WTC11 (cell line): ENCODE measurements at regions not wholly inside any gene's neighbourhood (a gene's known extent, or its start where the extent isn't known, plus 50 kb on each side); places are given as distances from the start of the nearest gene placed in this dataset.

Source experiments
- ATAC-seq: fragments of 200-7000 bp; cut with Tn5 transposase; 2 replicates; pipeline ENCODE4 v1.10.0; 2021; ENCODE audit warnings: mild to moderate bottlenecking, moderate library complexity
- CTCF ChIA-PET: fragments of 300-600 bp; sonication (Branson Sonifier 250); formaldehyde crosslinking; loops from one replicate; lab custom pipeline; 2021; ENCODE audit warnings: antibody characterized with exemption; lab: Charles Lee
- POLR2A ChIA-PET: fragments of 350-600 bp; sonication (Branson Sonifier 250); formaldehyde crosslinking; loops from one replicate; lab custom pipeline; 2021; ENCODE audit warnings: antibody characterized with exemption; lab: Charles Lee
- DNase-seq: peaks from one replicate; pipeline ENCODE4 v3.0.0; 2021; ENCODE audit warnings: low spot score
- H3K27ac Mint-ChIP-seq: 2 replicates; pipeline ENCODE4 v1.8.0; 2021; ENCODE audit warnings: mixed read lengths
- H3K27me3 Mint-ChIP-seq: 2 replicates; pipeline ENCODE4 v1.8.0; 2021; ENCODE audit warnings: low read depth, mild to moderate bottlenecking, moderate library complexity, mixed read lengths
- H3K36me3 Mint-ChIP-seq: 2 replicates; pipeline ENCODE4 v1.8.0; 2021; ENCODE audit warnings: mixed read lengths
- H3K4me1 Mint-ChIP-seq: 2 replicates; pipeline ENCODE4 v1.8.0; 2022; ENCODE audit warnings: mixed read lengths
- H3K4me3 Mint-ChIP-seq: 2 replicates; pipeline ENCODE4 v1.8.0; 2021; ENCODE audit warnings: mild to moderate bottlenecking, moderate library complexity, mixed read lengths
- H3K9me3 Mint-ChIP-seq: 2 replicates; pipeline ENCODE4 v1.8.0; 2021; ENCODE audit warnings: mixed read lengths
- EMX1 ChIP-seq: fragments of 250-450 bp; sonication (Bioruptor Pico); IDR thresholded peaks from 2 replicates; pipeline ENCODE4 v1.8.0; 2021; ENCODE audit warnings: mild to moderate bottlenecking
- GRHL2 ChIP-seq: fragments of 250-450 bp; sonication (Bioruptor Pico); IDR thresholded peaks from 2 replicates; pipeline ENCODE4 v1.8.0; 2022; ENCODE audit warnings: mild to moderate bottlenecking, moderate library complexity; ENCODE audit not compliant: insufficient replicate concordance, severe bottlenecking
- JAZF1 ChIP-seq: fragments of 250-450 bp; sonication (Bioruptor Pico); IDR thresholded peaks from 2 replicates; pipeline ENCODE4 v1.9.0; 2021; ENCODE audit warnings: moderate library complexity, mild to moderate bottlenecking, inconsistent platforms
- JUN ChIP-seq: sonication (generic); formaldehyde crosslinking; IDR thresholded peaks from 2 replicates; pipeline ENCODE4 v1.8.0; 2023; ENCODE audit warnings: mild to moderate bottlenecking, missing genetic modification reagents
- NFE2L1 ChIP-seq: sonication (generic); formaldehyde crosslinking; IDR thresholded peaks from 2 replicates; pipeline ENCODE4 v1.8.1; 2023; ENCODE audit warnings: missing genetic modification reagents
- NFYB ChIP-seq: sonication (generic); formaldehyde crosslinking; conservative IDR thresholded peaks from 2 replicates; pipeline ENCODE4 v1.8.0; 2022; ENCODE audit warnings: low read depth, missing genetic modification reagents
- NR3C1 ChIP-seq: sonication (generic); formaldehyde crosslinking; conservative IDR thresholded peaks from 2 replicates; pipeline ENCODE4 v1.8.1; 2023; ENCODE audit warnings: low read depth, mild to moderate bottlenecking, missing genetic modification reagents
- PRRX2 ChIP-seq: fragments of 250-450 bp; sonication (Bioruptor Pico); IDR thresholded peaks from 2 replicates; pipeline ENCODE4 v1.8.0; 2021; ENCODE audit warnings: mild to moderate bottlenecking
- RELA ChIP-seq: sonication (generic); formaldehyde crosslinking; IDR thresholded peaks from 2 replicates; pipeline ENCODE4 v1.8.1; 2022; ENCODE audit warnings: missing genetic modification reagents, mild to moderate bottlenecking, borderline replicate concordance
- SMAD4 ChIP-seq: sonication (generic); formaldehyde crosslinking; IDR thresholded peaks from 2 replicates; pipeline ENCODE4 v1.8.0; 2022; ENCODE audit warnings: mild to moderate bottlenecking, missing genetic modification reagents
- SP1 ChIP-seq: sonication (generic); formaldehyde crosslinking; conservative IDR thresholded peaks from 2 replicates; pipeline ENCODE4 v1.8.1; 2022; ENCODE audit warnings: missing genetic modification reagents
- TCF7 ChIP-seq: sonication (generic); formaldehyde crosslinking; IDR thresholded peaks from 2 replicates; pipeline ENCODE4 v1.8.0; 2022; ENCODE audit warnings: mild to moderate bottlenecking, low read depth, missing genetic modification reagents, moderate library complexity
- TP53 ChIP-seq: sonication (generic); formaldehyde crosslinking; IDR thresholded peaks from 2 replicates; pipeline ENCODE4 v1.8.1; 2023; ENCODE audit warnings: mild to moderate bottlenecking, missing genetic modification reagents
- ZNF219 ChIP-seq: sonication (generic); formaldehyde crosslinking; IDR thresholded peaks from 2 replicates; pipeline ENCODE4 v1.8.0; 2023; ENCODE audit warnings: missing genetic modification reagents, mild to moderate bottlenecking, borderline replicate concordance
- ZNF263 ChIP-seq: sonication (generic); formaldehyde crosslinking; IDR thresholded peaks from 2 replicates; pipeline ENCODE4 v1.8.1; 2022; ENCODE audit warnings: low read depth, mild to moderate bottlenecking, moderate library complexity, missing genetic modification reagents
- ZNF317 ChIP-seq: sonication (generic); formaldehyde crosslinking; IDR thresholded peaks from 2 replicates; pipeline ENCODE4 v1.8.1; 2023; ENCODE audit warnings: low read depth, mild to moderate bottlenecking, moderate library complexity, missing genetic modification reagents, borderline replicate concordance
- TF ChIP-seq, protein P1 (sequence below): sonication (generic); formaldehyde crosslinking; IDR thresholded peaks from 2 replicates; pipeline ENCODE4 v1.8.0; 2022; ENCODE audit warnings: mild to moderate bottlenecking, missing genetic modification reagents
- TF ChIP-seq, protein P2 (sequence below): fragments of 250-450 bp; sonication (Bioruptor Pico); IDR thresholded peaks from 2 replicates; pipeline ENCODE4 v1.9.0; 2021; ENCODE audit warnings: mild to moderate bottlenecking, borderline replicate concordance
- TF ChIP-seq, protein P3 (sequence below): sonication (generic); formaldehyde crosslinking; IDR thresholded peaks from 2 replicates; pipeline ENCODE4 v1.8.1; 2022; ENCODE audit warnings: low read depth, missing genetic modification reagents, borderline replicate concordance
- TF ChIP-seq, protein P4 (sequence below): sonication (generic); formaldehyde crosslinking; IDR thresholded peaks from 2 replicates; pipeline ENCODE4 v1.8.1; 2023; ENCODE audit warnings: mild to moderate bottlenecking, missing genetic modification reagents, moderate library complexity
- TF ChIP-seq, protein P5 (sequence below): sonication (generic); formaldehyde crosslinking; IDR thresholded peaks from 2 replicates; pipeline ENCODE4 v1.8.1; 2023; ENCODE audit warnings: mild to moderate bottlenecking, missing genetic modification reagents
- TF ChIP-seq, protein P6 (sequence below): sonication (generic); formaldehyde crosslinking; conservative IDR thresholded peaks from 2 replicates; pipeline ENCODE4 v1.8.1; 2023; ENCODE audit warnings: mild to moderate bottlenecking, low read depth, missing genetic modification reagents, moderate library complexity

DNA sequence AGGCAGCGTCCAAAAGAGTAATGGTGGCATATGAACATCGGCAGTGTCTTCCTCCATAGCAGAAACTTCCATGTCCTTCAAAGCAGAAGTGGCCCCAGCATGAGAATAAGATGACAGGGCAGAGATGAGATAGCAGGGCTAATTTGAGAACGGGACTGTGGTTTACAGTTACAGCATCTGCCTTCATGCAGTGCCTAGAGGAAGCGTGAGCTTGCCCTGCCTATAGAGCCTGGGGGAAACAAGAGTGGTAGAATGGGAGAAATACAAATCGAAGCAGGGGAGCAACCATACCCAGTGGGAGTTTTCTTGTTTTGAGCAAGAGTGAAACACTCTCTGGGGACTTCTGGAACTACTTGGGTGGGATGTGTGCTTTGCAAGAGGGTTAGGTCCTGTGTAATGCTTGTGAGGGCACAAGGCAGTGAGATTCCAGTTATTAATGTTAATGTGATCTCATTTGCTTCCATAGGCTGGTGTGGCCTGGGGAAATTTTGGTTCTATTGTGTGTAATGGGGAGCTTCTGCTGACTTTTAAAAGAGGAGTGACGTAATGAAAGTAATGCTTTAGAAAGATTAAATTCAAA lies 616.9 kb downstream of the ZIC1 start (continued):
- TF ChIP-seq, protein P1, sequence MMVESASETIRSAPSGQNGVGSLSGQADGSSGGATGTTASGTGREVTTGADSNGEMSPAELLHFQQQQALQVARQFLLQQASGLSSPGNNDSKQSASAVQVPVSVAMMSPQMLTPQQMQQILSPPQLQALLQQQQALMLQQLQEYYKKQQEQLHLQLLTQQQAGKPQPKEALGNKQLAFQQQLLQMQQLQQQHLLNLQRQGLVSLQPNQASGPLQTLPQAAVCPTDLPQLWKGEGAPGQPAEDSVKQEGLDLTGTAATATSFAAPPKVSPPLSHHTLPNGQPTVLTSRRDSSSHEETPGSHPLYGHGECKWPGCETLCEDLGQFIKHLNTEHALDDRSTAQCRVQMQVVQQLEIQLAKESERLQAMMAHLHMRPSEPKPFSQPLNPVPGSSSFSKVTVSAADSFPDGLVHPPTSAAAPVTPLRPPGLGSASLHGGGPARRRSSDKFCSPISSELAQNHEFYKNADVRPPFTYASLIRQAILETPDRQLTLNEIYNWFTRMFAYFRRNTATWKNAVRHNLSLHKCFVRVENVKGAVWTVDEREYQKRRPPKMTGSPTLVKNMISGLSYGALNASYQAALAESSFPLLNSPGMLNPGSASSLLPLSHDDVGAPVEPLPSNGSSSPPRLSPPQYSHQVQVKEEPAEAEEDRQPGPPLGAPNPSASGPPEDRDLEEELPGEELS (CRISPR knock-in tag) = no peak
- TF ChIP-seq, protein P2, sequence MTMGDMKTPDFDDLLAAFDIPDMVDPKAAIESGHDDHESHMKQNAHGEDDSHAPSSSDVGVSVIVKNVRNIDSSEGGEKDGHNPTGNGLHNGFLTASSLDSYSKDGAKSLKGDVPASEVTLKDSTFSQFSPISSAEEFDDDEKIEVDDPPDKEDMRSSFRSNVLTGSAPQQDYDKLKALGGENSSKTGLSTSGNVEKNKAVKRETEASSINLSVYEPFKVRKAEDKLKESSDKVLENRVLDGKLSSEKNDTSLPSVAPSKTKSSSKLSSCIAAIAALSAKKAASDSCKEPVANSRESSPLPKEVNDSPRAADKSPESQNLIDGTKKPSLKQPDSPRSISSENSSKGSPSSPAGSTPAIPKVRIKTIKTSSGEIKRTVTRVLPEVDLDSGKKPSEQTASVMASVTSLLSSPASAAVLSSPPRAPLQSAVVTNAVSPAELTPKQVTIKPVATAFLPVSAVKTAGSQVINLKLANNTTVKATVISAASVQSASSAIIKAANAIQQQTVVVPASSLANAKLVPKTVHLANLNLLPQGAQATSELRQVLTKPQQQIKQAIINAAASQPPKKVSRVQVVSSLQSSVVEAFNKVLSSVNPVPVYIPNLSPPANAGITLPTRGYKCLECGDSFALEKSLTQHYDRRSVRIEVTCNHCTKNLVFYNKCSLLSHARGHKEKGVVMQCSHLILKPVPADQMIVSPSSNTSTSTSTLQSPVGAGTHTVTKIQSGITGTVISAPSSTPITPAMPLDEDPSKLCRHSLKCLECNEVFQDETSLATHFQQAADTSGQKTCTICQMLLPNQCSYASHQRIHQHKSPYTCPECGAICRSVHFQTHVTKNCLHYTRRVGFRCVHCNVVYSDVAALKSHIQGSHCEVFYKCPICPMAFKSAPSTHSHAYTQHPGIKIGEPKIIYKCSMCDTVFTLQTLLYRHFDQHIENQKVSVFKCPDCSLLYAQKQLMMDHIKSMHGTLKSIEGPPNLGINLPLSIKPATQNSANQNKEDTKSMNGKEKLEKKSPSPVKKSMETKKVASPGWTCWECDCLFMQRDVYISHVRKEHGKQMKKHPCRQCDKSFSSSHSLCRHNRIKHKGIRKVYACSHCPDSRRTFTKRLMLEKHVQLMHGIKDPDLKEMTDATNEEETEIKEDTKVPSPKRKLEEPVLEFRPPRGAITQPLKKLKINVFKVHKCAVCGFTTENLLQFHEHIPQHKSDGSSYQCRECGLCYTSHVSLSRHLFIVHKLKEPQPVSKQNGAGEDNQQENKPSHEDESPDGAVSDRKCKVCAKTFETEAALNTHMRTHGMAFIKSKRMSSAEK = no peak
- no peak for TF ChIP-seq GRHL2 (CRISPR knock-in tag)
- TF ChIP-seq NFE2L1 (CRISPR knock-in tag) = no peak
- no peak for TF ChIP-seq ZNF219 (CRISPR knock-in tag)
- TF ChIP-seq EMX1 (CRISPR knock-in tag) = no peak
- TF ChIP-seq TP53 (CRISPR knock-in tag) = no peak
- TF ChIP-seq JAZF1 = no peak

DNA sequence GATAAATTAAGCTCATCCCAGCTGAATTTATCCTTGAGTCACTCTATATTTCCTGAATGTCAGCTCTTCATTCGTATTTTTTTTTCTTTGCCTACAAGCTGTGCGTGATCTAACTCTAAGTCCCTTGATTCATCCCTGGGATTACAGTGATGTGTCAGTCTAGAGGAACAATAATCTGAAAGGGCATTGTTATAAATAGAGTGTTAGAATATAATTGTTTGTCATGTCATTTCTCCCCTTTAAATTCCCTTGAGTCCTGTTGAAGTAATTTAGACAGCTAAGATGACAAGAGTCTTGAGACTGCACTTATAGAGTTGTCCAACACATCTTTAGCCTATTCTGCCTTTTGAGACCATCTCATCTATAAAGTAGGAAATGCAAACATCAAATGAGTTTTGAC lies 621.8 kb downstream of the ZIC1 start:
- Mint-ChIP-seq H3K36me3 (no peaks in the 10 kb centered on the region), H3K4me3 (no peak overlapping the region), H3K4me1 (peaks cover 2% of the 10 kb centered on the region; the same call in 1 of the 2 replicates), H3K9me3 (no peaks in the 10 kb centered on the region), H3K27me3 (no peaks in the 10 kb centered on the region), H3K27ac (no peak overlapping the region)
- ChIA-PET CTCF (no interaction called here), POLR2A (no interaction called here)
- no peak for ATAC-seq
- DNase-seq = no peak
- TF ChIP-seq, protein P3, sequence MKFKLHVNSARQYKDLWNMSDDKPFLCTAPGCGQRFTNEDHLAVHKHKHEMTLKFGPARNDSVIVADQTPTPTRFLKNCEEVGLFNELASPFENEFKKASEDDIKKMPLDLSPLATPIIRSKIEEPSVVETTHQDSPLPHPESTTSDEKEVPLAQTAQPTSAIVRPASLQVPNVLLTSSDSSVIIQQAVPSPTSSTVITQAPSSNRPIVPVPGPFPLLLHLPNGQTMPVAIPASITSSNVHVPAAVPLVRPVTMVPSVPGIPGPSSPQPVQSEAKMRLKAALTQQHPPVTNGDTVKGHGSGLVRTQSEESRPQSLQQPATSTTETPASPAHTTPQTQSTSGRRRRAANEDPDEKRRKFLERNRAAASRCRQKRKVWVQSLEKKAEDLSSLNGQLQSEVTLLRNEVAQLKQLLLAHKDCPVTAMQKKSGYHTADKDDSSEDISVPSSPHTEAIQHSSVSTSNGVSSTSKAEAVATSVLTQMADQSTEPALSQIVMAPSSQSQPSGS = no peak
- TF ChIP-seq JUN (CRISPR knock-in tag) = no peak
- no peak for TF ChIP-seq NFYB (CRISPR knock-in tag)
- TF ChIP-seq ZNF263 (CRISPR knock-in tag) = no peak
- TF ChIP-seq TCF7 (CRISPR knock-in tag) = no peak
- TF ChIP-seq SP1 (CRISPR knock-in tag) = no peak

DNA sequence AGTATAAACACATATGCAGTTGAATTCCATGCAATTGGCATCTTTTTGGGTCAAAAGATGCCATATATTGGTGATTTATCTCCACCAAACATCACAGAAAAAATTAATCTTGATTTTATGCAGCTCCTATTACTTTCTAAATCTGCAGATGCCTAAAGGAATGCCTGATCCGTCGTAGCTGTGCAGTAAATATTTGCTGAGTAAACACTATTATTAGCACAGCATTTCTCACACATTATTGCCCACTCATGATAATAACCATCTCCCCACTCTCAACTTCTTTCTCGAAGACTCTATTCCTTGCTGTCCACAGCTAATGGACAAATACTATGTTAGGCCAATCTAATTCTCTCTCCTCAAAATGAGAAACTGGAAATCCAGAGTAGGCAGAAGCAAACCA lies 625.2 kb downstream of the ZIC1 start:
- DNase-seq (no peak), ATAC-seq (no peak)
- Mint-ChIP-seq H3K27me3 (no peaks in the 10 kb centered on the region), H3K9me3 (no peaks in the 10 kb centered on the region), H3K27ac (no peak overlapping the region; the same call in 1 of the 2 replicates), H3K4me1 (peaks cover 14% of the 10 kb centered on the region), H3K4me3 (no peak overlapping the region), H3K36me3 (no peaks in the 10 kb centered on the region)
- ChIA-PET POLR2A (no interaction called here), CTCF (no interaction called here)
- no peak for TF ChIP-seq RELA (CRISPR knock-in tag)
- TF ChIP-seq, protein P4, sequence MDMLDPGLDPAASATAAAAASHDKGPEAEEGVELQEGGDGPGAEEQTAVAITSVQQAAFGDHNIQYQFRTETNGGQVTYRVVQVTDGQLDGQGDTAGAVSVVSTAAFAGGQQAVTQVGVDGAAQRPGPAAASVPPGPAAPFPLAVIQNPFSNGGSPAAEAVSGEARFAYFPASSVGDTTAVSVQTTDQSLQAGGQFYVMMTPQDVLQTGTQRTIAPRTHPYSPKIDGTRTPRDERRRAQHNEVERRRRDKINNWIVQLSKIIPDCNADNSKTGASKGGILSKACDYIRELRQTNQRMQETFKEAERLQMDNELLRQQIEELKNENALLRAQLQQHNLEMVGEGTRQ = no peak
- no peak for TF ChIP-seq SMAD4 (CRISPR knock-in tag)
- TF ChIP-seq NR3C1 (CRISPR knock-in tag) = no peak
- TF ChIP-seq PRRX2 (CRISPR knock-in tag) = no peak
- no peak for TF ChIP-seq ZNF317
- TF ChIP-seq, protein P5, sequence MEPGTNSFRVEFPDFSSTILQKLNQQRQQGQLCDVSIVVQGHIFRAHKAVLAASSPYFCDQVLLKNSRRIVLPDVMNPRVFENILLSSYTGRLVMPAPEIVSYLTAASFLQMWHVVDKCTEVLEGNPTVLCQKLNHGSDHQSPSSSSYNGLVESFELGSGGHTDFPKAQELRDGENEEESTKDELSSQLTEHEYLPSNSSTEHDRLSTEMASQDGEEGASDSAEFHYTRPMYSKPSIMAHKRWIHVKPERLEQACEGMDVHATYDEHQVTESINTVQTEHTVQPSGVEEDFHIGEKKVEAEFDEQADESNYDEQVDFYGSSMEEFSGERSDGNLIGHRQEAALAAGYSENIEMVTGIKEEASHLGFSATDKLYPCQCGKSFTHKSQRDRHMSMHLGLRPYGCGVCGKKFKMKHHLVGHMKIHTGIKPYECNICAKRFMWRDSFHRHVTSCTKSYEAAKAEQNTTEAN (CRISPR knock-in tag) = no peak
- TF ChIP-seq, protein P6, sequence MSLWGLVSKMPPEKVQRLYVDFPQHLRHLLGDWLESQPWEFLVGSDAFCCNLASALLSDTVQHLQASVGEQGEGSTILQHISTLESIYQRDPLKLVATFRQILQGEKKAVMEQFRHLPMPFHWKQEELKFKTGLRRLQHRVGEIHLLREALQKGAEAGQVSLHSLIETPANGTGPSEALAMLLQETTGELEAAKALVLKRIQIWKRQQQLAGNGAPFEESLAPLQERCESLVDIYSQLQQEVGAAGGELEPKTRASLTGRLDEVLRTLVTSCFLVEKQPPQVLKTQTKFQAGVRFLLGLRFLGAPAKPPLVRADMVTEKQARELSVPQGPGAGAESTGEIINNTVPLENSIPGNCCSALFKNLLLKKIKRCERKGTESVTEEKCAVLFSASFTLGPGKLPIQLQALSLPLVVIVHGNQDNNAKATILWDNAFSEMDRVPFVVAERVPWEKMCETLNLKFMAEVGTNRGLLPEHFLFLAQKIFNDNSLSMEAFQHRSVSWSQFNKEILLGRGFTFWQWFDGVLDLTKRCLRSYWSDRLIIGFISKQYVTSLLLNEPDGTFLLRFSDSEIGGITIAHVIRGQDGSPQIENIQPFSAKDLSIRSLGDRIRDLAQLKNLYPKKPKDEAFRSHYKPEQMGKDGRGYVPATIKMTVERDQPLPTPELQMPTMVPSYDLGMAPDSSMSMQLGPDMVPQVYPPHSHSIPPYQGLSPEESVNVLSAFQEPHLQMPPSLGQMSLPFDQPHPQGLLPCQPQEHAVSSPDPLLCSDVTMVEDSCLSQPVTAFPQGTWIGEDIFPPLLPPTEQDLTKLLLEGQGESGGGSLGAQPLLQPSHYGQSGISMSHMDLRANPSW (CRISPR knock-in tag) = no peak
